Transverse colon (tissue), 4 donors: ENCODE measurements at regions not wholly inside any gene's neighbourhood (a gene's known extent, or its start where the extent isn't known, plus 50 kb on each side); places are given as distances from the start of the nearest gene placed in this dataset.

Source experiments
- EP300 ChIP-seq: sonication (generic); formaldehyde crosslinking; IDR thresholded peaks from one replicate; pipeline ENCODE4 v1.6.1; 2017; ENCODE audit warnings: antibody characterized with exemption, low read depth
- POLR2A ChIP-seq: fragments of 450-650 bp; IDR thresholded peaks from one replicate; pipeline ENCODE4 v1.6.1; 2016; ENCODE audit warnings: antibody characterized with exemption, mild to moderate bottlenecking, moderate library complexity
- POLR2AphosphoS5 ChIP-seq, 3 donors: sonication (generic); formaldehyde crosslinking; IDR thresholded peaks; one replicate each; pipeline ENCODE4 v1.6.1; 2016; ENCODE audit warnings: antibody characterized with exemption in 3 of 3
- TF ChIP-seq, protein P1 (sequence below), 5 experiments: fragments of 200-600 bp in 3 of 5; fragments of 450-650 bp in 2 of 5; sonication (generic) in 3 of 5; IDR thresholded peaks; 1 replicate in 2 of 5; 2 replicates in 3 of 5; pipeline ENCODE4 v1.5.1; 2016 to 2017; ENCODE audit warnings: antibody characterized with exemption in 5 of 5, inconsistent platforms in 3 of 5, mild to moderate bottlenecking in 2 of 5, moderate library complexity in 1 of 5

DNA sequence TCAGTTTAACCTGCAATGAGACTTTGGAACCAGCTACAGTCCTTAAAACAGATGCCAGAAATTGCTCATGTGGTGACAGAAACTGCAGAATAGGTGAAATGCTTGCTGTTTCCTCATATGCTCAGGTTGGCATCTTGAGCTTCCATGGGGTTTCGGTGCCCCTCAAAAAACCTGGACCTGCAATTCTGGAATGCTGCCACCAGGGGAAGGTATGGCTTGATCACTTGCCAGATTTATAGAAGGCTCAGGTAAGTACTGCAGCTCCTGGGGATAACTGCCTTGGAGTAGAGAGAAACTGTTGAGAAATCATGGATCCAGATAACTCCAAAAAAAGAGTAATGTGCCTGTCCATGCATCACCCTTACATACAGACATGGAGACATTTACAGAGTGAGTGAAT is 113.0 kb downstream of the CTTN start:
- TF ChIP-seq, protein P1, sequence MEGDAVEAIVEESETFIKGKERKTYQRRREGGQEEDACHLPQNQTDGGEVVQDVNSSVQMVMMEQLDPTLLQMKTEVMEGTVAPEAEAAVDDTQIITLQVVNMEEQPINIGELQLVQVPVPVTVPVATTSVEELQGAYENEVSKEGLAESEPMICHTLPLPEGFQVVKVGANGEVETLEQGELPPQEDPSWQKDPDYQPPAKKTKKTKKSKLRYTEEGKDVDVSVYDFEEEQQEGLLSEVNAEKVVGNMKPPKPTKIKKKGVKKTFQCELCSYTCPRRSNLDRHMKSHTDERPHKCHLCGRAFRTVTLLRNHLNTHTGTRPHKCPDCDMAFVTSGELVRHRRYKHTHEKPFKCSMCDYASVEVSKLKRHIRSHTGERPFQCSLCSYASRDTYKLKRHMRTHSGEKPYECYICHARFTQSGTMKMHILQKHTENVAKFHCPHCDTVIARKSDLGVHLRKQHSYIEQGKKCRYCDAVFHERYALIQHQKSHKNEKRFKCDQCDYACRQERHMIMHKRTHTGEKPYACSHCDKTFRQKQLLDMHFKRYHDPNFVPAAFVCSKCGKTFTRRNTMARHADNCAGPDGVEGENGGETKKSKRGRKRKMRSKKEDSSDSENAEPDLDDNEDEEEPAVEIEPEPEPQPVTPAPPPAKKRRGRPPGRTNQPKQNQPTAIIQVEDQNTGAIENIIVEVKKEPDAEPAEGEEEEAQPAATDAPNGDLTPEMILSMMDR (IDR thresholded peaks at IDR 0.05), result peak in 1 of 5 experiments; percentile 4
- TF ChIP-seq POLR2AphosphoS5 (IDR thresholded peaks at IDR 0.05) (no peak), POLR2A (no peak), EP300 (no peak)
